ENCODE measurements at regions not wholly inside any gene's neighbourhood (a gene's known extent, or its start where the extent isn't known, plus 50 kb on each side); places are given as distances from the start of the nearest gene placed in this dataset.

- no peaks in the 10 kb centered on the region for H3K4me1 ChIP-seq
- no peak for DNase-seq
- 38 to 49% methylated on average over 5 of the region's 5 CpGs for WGBS, 2 donors
- no peak for TF ChIP-seq POLR2A (IDR thresholded peaks at IDR 0.05)
- no peak overlapping the region for H3K27ac ChIP-seq
- H3K36me3 ChIP-seq, result no peaks in the 10 kb centered on the region
- H3K27me3 ChIP-seq, result no peaks in the 10 kb centered on the region
- intact Hi-C loops (cut with DNase I), result no loop called here
- H3K9me3 ChIP-seq, result no peaks in the 10 kb centered on the region
- no peak overlapping the region for H3K4me3 ChIP-seq
These were observed 408.3 kb downstream of the SH3GL2 start for GRCh38 chr9:17987189-17987588.

GRCh38 chr9:17988489-17988888 is 409.6 kb downstream of the SH3GL2 start:
- H3K9me3 ChIP-seq, result no peaks in the 10 kb centered on the region
- no peak for TF ChIP-seq POLR2A (IDR thresholded peaks at IDR 0.05)
- no peak for TF ChIP-seq CTCF (IDR thresholded peaks at IDR 0.05)
- no peaks in the 10 kb centered on the region for H3K4me1 ChIP-seq
- no peaks in the 10 kb centered on the region for H3K27me3 ChIP-seq
- H3K27ac ChIP-seq, result no peak overlapping the region
- intact Hi-C loops (cut with DNase I), result no loop called here
- no peak overlapping the region for H3K4me3 ChIP-seq
- DNase-seq, result no peak
- 42 to 47% methylated on average over 1 of the region's 1 CpG for WGBS, 2 donors
- H3K36me3 ChIP-seq, result no peaks in the 10 kb centered on the region

- Histone ChIP-seq H3K36me3 (no peaks in the 10 kb centered on the region), H3K4me3 (no peak overlapping the region), H3K27me3 (no peaks in the 10 kb centered on the region), H3K9me3 (no peaks in the 10 kb centered on the region), H3K27ac (no peak overlapping the region), H3K4me1 (no peaks in the 10 kb centered on the region)
- 63 to 75% methylated on average over 3 of the region's 3 CpGs for WGBS, 2 donors
- intact Hi-C loops (cut with DNase I), result no loop called here
- TF ChIP-seq POLR2A (IDR thresholded peaks at IDR 0.05), result no peak
- no peak for TF ChIP-seq CTCF (IDR thresholded peaks at IDR 0.05)
- no peak for DNase-seq
These were observed 411.7 kb downstream of the SH3GL2 start for GRCh38 chr9:17990602-17991001.

GRCh38 chr9:17993024-17993423 is 414.2 kb downstream of the SH3GL2 start:
- Histone ChIP-seq H3K4me1 (no peaks in the 10 kb centered on the region), H3K36me3 (no peaks in the 10 kb centered on the region), H3K9me3 (no peaks in the 10 kb centered on the region), H3K4me3 (no peak overlapping the region), H3K27ac (no peak overlapping the region), H3K27me3 (no peaks in the 10 kb centered on the region)
- no peak for DNase-seq
- TF ChIP-seq POLR2A (IDR thresholded peaks at IDR 0.05) (no peak), CTCF (IDR thresholded peaks at IDR 0.05) (no peak)
- WGBS, 2 donors, result 38 to 67% methylated on average over 1 of the region's 1 CpG
- intact Hi-C loops (cut with DNase I), result no loop called here

- TF ChIP-seq CTCF (IDR thresholded peaks at IDR 0.05), result no peak
- no peak for TF ChIP-seq POLR2A (IDR thresholded peaks at IDR 0.05)
- 32 to 40% methylated on average over 4 of the region's 4 CpGs for WGBS, 2 donors
- intact Hi-C loops (cut with DNase I), result no loop called here
These were observed 416.0 kb downstream of the SH3GL2 start for GRCh38 chr9:17994695-17995425.

GRCh38 chr9:17996728-17997127 is 417.9 kb downstream of the SH3GL2 start:
- Histone ChIP-seq H3K4me1 (no peaks in the 10 kb centered on the region), H3K9me3 (no peaks in the 10 kb centered on the region), H3K27ac (no peak overlapping the region), H3K36me3 (no peaks in the 10 kb centered on the region), H3K4me3 (no peak overlapping the region), H3K27me3 (no peaks in the 10 kb centered on the region)
- TF ChIP-seq CTCF (IDR thresholded peaks at IDR 0.05) (no peak), POLR2A (IDR thresholded peaks at IDR 0.05) (no peak)
- 86 to 88% methylated on average over 1 of the region's 1 CpG for whole genome bisulfite sequencing, 2 donors
- no peak for DNase-seq
- intact Hi-C loops (cut with DNase I), result no loop called here

More at GRCh38 chr9:17994695-17995425, 416.0 kb downstream of the SH3GL2 start:
- Histone ChIP-seq H3K27ac (peak overlapping the region in 1 of 4 donors; percentile 14), H3K36me3 (no peaks in the 10 kb centered on the region), H3K9me3 (no peaks in the 10 kb centered on the region), H3K4me3 (no peak overlapping the region), H3K27me3 (no peaks in the 10 kb centered on the region), H3K4me1 (no peaks in the 10 kb centered on the region)
- no peak for DNase-seq

Measured in esophagus squamous epithelium (tissue), 5 donors.